Endodermal cell (in vitro differentiated cells): ENCODE measurements at regions not wholly inside any gene's neighbourhood (a gene's known extent, or its start where the extent isn't known, plus 50 kb on each side); places are given as distances from the start of the nearest gene placed in this dataset.

ENCODE experiments used
- DNase-seq: peaks from one replicate; pipeline ENCODE4 v3.0.0-alpha.2; 2017
- H3K27ac ChIP-seq: 2 replicates; pipeline ENCODE4 v1.5.1; 2013; ENCODE audit warnings: mild to moderate bottlenecking, low read depth, low read length, moderate library complexity
- H3K27me3 ChIP-seq: 2 replicates; pipeline ENCODE4 v1.6.1; 2013; ENCODE audit warnings: mild to moderate bottlenecking, low read length, moderate library complexity; ENCODE audit not compliant: insufficient read depth, control insufficient read depth, poor library complexity, severe bottlenecking
- H3K36me3 ChIP-seq: 2 replicates; pipeline ENCODE4 v1.7.0; 2013; ENCODE audit warnings: mild to moderate bottlenecking, low read length, moderate library complexity; ENCODE audit not compliant: control insufficient read depth, insufficient read depth
- H3K4me1 ChIP-seq: one replicate; pipeline ENCODE4 v1.7.0; 2013; ENCODE audit warnings: low read length; ENCODE audit not compliant: control insufficient read depth, insufficient read depth
- H3K4me3 ChIP-seq: 2 replicates; pipeline ENCODE4 v1.5.1; 2013; ENCODE audit warnings: mild to moderate bottlenecking, low read length, moderate library complexity
- H3K9ac ChIP-seq: 2 replicates; pipeline ENCODE4 v1.6.1; 2013; ENCODE audit warnings: mild to moderate bottlenecking, low read length, moderate library complexity; ENCODE audit not compliant: poor library complexity, severe bottlenecking; ENCODE audit errors: extremely low read depth
- H3K9me3 ChIP-seq: 2 replicates; pipeline ENCODE4 v1.6.1; 2013; ENCODE audit warnings: mild to moderate bottlenecking, low read length, moderate library complexity; ENCODE audit not compliant: control insufficient read depth
- H3K27ac Mint-ChIP-seq: 2 replicates; pipeline ENCODE4 v1.8.0; 2020; ENCODE audit warnings: mixed read lengths
- H3K27me3 Mint-ChIP-seq: 2 replicates; pipeline ENCODE4 v1.8.0; 2021; ENCODE audit warnings: mild to moderate bottlenecking, mixed read lengths; ENCODE audit not compliant: insufficient read depth
- H3K36me3 Mint-ChIP-seq: 2 replicates; pipeline ENCODE4 v1.8.0; 2020; ENCODE audit warnings: low read depth, mixed read lengths
- H3K4me1 Mint-ChIP-seq: 2 replicates; pipeline ENCODE4 v1.8.0; 2020; ENCODE audit warnings: mixed read lengths
- H3K4me3 Mint-ChIP-seq: 2 replicates; pipeline ENCODE4 v1.8.0; 2020; ENCODE audit warnings: mild to moderate bottlenecking, moderate library complexity, mixed read lengths
- H3K9me3 Mint-ChIP-seq: 2 replicates; pipeline ENCODE4 v1.8.0; 2020; ENCODE audit warnings: mild to moderate bottlenecking, mixed read lengths
- CTCF ChIP-seq: fragments of 200-600 bp; sonication (generic); conservative IDR thresholded peaks from 2 replicates; pipeline ENCODE4 v1.5.0; 2021; ENCODE audit warnings: antibody characterized with exemption, mild to moderate bottlenecking
- WGBS, 2 experiments: methylation state at CpG; one replicate each; pipeline versions ENCODE4 v1.1.5 to v1.1.7; 2013; ENCODE audit warnings: missing lambda C conversion rate in 2 of 2, mixed read lengths in 1 of 2; ENCODE audit not compliant: insufficient coverage in 1 of 2, insufficient read length in 1 of 2; 5-methylcytosine and 5-hydroxymethylcytosine counted together

GRCh38 chr4:120156120-120156718, 89.6 kb upstream of the MAD2L1 start:
- WGBS, 2 experiments = 33 to 48% methylated on average over 3 to 5 of the region's 5 CpGs
- no peak for DNase-seq
- Histone ChIP-seq H3K27ac (no peak overlapping the region), H3K9ac (no peak overlapping the region), H3K9me3 (no peaks in the 10 kb centered on the region), H3K4me1 (no peaks in the 10 kb centered on the region), H3K4me3 (no peak overlapping the region), H3K36me3 (no peaks in the 10 kb centered on the region), H3K27me3 (no peaks in the 10 kb centered on the region)
- Mint-ChIP-seq H3K27ac (no peak overlapping the region), H3K4me1 (no peaks in the 10 kb centered on the region), H3K4me3 (no peak overlapping the region), H3K36me3 (no peaks in the 10 kb centered on the region), H3K9me3 (no peaks in the 10 kb centered on the region), H3K27me3 (no peaks in the 10 kb centered on the region)
- TF ChIP-seq CTCF = peak; percentile 84

- H3K36me3 Mint-ChIP-seq = no peaks in the 10 kb centered on the region
- H3K4me1 Mint-ChIP-seq = no peaks in the 10 kb centered on the region
- Histone ChIP-seq H3K4me3 (no peak overlapping the region), H3K27me3 (no peaks in the 10 kb centered on the region), H3K27ac (no peak overlapping the region), H3K9ac (no peak overlapping the region), H3K36me3 (no peaks in the 10 kb centered on the region), H3K4me1 (no peaks in the 10 kb centered on the region), H3K9me3 (no peaks in the 10 kb centered on the region)
- no peak overlapping the region for H3K4me3 Mint-ChIP-seq
- DNase-seq = no peak
- H3K9me3 Mint-ChIP-seq = no peaks in the 10 kb centered on the region
- H3K27me3 Mint-ChIP-seq = no peaks in the 10 kb centered on the region
- H3K27ac Mint-ChIP-seq = no peak overlapping the region
- TF ChIP-seq CTCF = no peak
- 73 to 75% methylated on average over 2 to 3 of the region's 3 CpGs for WGBS, 2 experiments
Observed at GRCh38 chr4:120155287-120155686, 88.6 kb upstream of the MAD2L1 start.

GRCh38 chr4:120144634-120145033, 78.0 kb upstream of the MAD2L1 start:
- no peak overlapping the region for H3K4me3 Mint-ChIP-seq
- H3K27ac ChIP-seq = no peak overlapping the region
- no peaks in the 10 kb centered on the region for H3K4me1 ChIP-seq
- no peaks in the 10 kb centered on the region for H3K9me3 Mint-ChIP-seq
- no peak overlapping the region for H3K9ac ChIP-seq
- DNase-seq = no peak
- H3K4me3 ChIP-seq = no peak overlapping the region
- H3K36me3 ChIP-seq = no peaks in the 10 kb centered on the region
- H3K27ac Mint-ChIP-seq = no peak overlapping the region
- no peak for TF ChIP-seq CTCF
- H3K27me3 ChIP-seq = no peaks in the 10 kb centered on the region
- no peaks in the 10 kb centered on the region for H3K4me1 Mint-ChIP-seq
- H3K27me3 Mint-ChIP-seq = no peaks in the 10 kb centered on the region
- no peaks in the 10 kb centered on the region for H3K36me3 Mint-ChIP-seq
- H3K9me3 ChIP-seq = no peaks in the 10 kb centered on the region
- 87 to 90% methylated on average over 1 to 3 of the region's 3 CpGs for WGBS, 2 experiments
